ENCODE measurements at regions not wholly inside any gene's neighbourhood (a gene's known extent, or its start where the extent isn't known, plus 50 kb on each side); places are given as distances from the start of the nearest gene placed in this dataset.

DNA sequence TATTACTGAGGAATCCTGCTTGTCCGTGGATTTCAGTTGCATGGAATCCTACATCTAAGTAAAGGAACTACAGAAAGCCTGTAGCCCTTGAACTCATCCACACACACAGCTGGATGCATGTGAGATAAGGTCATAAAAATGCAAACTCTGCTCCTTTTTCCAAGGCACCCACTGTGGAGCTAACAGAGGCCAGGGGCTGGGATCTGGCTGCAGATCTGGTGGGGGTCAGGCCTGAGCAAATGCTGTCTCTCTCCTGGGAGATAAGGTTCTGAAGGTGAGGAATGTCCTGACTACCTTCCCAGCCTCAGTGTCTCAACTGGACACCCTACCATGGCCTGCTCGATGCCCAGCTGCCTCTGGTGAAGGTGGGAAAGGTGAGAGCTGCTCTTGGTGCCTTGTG is 321.5 kb downstream of the LRFN2 start:
- Histone ChIP-seq H3K27me3 (replicated peaks) (no peaks in the 10 kb centered on the region), H3K4me3 (ENCODE audit: low read depth, low read length) (no peak overlapping the region), H3K27ac (no peak overlapping the region), H3K36me3 (replicated peaks) (no peaks in the 10 kb centered on the region)
- in situ Hi-C loops (cut with HindIII; ENCODE audit: low pct_ligation_motif_present, low sequenced_read_pairs) = no loop called here
- no peak for TF ChIP-seq CTCF (IDR thresholded peaks at IDR 0.05; ENCODE audit: low read depth, low read length, missing control alignments)
- DNase-seq = no peak

DNA sequence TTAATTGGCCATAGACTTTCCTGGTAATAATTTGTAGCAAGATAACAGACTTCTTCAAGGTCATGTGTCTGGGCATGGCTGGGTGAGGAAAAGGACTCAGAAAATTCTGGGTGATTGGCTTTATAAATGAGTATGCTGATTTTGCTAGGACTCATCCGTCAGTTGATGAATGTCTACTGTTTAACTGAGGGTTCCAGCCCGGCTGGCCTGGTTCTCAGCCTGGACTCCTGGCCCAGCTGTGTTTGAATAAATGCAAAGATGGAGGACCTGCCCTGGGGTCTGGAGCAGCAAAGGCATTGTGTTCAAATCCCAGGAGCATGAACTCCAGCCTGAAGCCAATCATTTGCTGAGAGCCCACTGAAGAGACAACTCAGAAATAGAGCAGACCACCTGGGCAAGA is 323.2 kb downstream of the LRFN2 start:
- no peak for TF ChIP-seq CTCF (IDR thresholded peaks at IDR 0.05; ENCODE audit: low read depth, low read length, missing control alignments)
- in situ Hi-C loops (cut with HindIII; ENCODE audit: low pct_ligation_motif_present, low sequenced_read_pairs) = no loop called here

GRCh38 chr6:40262363-40262762 is 324.8 kb downstream of the LRFN2 start:
- Histone ChIP-seq H3K4me3 (ENCODE audit: low read depth, low read length) (no peak overlapping the region), H3K36me3 (replicated peaks) (no peaks in the 10 kb centered on the region), H3K27me3 (replicated peaks) (no peaks in the 10 kb centered on the region), H3K27ac (no peak overlapping the region)
- DNase-seq = no peak
- TF ChIP-seq CTCF (IDR thresholded peaks at IDR 0.05; ENCODE audit: low read depth, low read length, missing control alignments) = no peak
- in situ Hi-C loops (cut with HindIII; ENCODE audit: low pct_ligation_motif_present, low sequenced_read_pairs) = no loop called here

More for the DNA sequence above, 323.2 kb downstream of the LRFN2 start:
- Histone ChIP-seq H3K36me3 (replicated peaks) (no peaks in the 10 kb centered on the region), H3K27ac (no peak overlapping the region), H3K27me3 (replicated peaks) (no peaks in the 10 kb centered on the region), H3K4me3 (ENCODE audit: low read depth, low read length) (no peak overlapping the region)
- no peak for DNase-seq

DNA sequence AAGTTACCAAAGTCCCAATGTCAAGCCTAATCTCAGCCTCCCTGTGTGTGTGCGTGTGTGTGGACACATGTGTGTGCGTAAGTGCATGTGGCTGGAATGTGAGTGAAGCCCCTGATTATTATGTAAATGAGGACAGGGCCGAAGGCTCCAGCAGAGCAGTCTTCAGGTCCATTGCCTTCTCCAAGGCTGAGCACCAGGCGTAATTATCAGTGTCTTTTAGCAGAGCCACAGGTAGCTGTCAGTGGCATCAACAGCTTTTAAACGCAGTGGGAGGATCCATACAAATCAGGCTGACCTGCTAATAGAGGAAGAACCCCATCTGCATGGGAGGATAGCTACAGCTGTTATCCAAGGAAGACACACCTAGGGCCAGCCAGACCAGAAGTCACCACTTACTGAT is 324.3 kb upstream of the MOCS1 start:
- H3K27me3 ChIP-seq (replicated peaks) = no peaks in the 10 kb centered on the region
- in situ Hi-C loops (cut with HindIII; ENCODE audit: low pct_ligation_motif_present, low sequenced_read_pairs) = no loop called here
- no peak for DNase-seq
- H3K36me3 ChIP-seq (replicated peaks) = no peaks in the 10 kb centered on the region
- TF ChIP-seq CTCF (IDR thresholded peaks at IDR 0.05; ENCODE audit: low read depth, low read length, missing control alignments) = no peak
- H3K27ac ChIP-seq = no peak overlapping the region
- no peak overlapping the region for H3K4me3 ChIP-seq (ENCODE audit: low read depth, low read length)

GRCh38 chr6:40256831-40257230 is 322.6 kb upstream of the MOCS1 start:
- TF ChIP-seq CTCF (IDR thresholded peaks at IDR 0.05; ENCODE audit: low read depth, low read length, missing control alignments) = no peak
- Histone ChIP-seq H3K27me3 (replicated peaks) (no peaks in the 10 kb centered on the region), H3K27ac (no peak overlapping the region), H3K4me3 (ENCODE audit: low read depth, low read length) (no peak overlapping the region), H3K36me3 (replicated peaks) (no peaks in the 10 kb centered on the region)
- DNase-seq = no peak
- in situ Hi-C loops (cut with HindIII; ENCODE audit: low pct_ligation_motif_present, low sequenced_read_pairs) = no loop called here

DNA sequence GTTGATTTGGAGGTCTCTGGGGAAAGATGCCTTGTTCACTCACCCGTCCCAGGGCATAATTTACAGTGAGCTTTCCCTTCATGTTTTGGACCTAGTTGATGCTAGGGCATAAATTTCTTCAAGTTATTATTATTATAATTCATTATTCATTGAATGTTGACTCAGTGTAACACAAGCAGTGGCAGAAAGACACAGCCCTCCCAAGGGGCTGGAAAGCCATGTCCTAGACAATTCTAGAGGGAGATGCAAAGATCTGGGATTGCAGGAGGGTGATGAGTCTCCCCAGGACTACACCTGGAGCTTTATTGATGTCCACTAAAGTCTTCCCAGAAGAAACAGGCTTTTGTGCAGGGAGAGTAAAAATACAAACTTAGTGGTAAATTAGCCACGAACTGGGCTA is 322.0 kb upstream of the MOCS1 start:
- no peak for TF ChIP-seq CTCF (IDR thresholded peaks at IDR 0.05; ENCODE audit: low read depth, low read length, missing control alignments)
- Histone ChIP-seq H3K4me3 (ENCODE audit: low read depth, low read length) (no peak overlapping the region), H3K36me3 (replicated peaks) (no peaks in the 10 kb centered on the region), H3K27ac (no peak overlapping the region), H3K27me3 (replicated peaks) (no peaks in the 10 kb centered on the region)
- DNase-seq = no peak
- in situ Hi-C loops (cut with HindIII; ENCODE audit: low pct_ligation_motif_present, low sequenced_read_pairs) = no loop called here

All from brain microvascular endothelial cell (primary cell).